HG02759 (cell line): ENCODE measurements at regions not wholly inside any gene's neighbourhood (a gene's known extent, or its start where the extent isn't known, plus 50 kb on each side); places are given as distances from the start of the nearest gene placed in this dataset.
"Not testable (repeated sequence)": the region's sequence is repeated elsewhere in the genome, so short reads cannot be mapped to it uniquely, and the experiment has no call there.

ENCODE experiments used
- ATAC-seq: cut with Tn5 transposase; IDR thresholded peaks from one replicate; pipeline ENCODE4 v1.9.1; 2021; ENCODE audit warnings: mild to moderate bottlenecking, moderate library complexity; ENCODE audit not compliant: unreplicated experiment

- peak; percentile 25 for ATAC-seq
Measured at GRCh38 chr4:115515366-115515765, 401.9 kb upstream of the NDST4 start.

- peak; percentile 33 for ATAC-seq
Measured at GRCh38 chr4:115514675-115515074, 401.3 kb upstream of the NDST4 start.

GRCh38 chr4:115505326-115505725 lies 391.9 kb upstream of the NDST4 start:
- no peak for ATAC-seq

- ATAC-seq, result no peak
Measured at GRCh38 chr4:115501656-115502055, 388.2 kb upstream of the NDST4 start.

GRCh38 chr4:115493770-115494169 lies 380.4 kb upstream of the NDST4 start:
- ATAC-seq, result not testable (repeated sequence)

- ATAC-seq, result no peak
Measured at GRCh38 chr4:115491686-115492085, 378.3 kb upstream of the NDST4 start.

GRCh38 chr4:115489279-115489678 lies 375.9 kb upstream of the NDST4 start:
- no peak for ATAC-seq

- no peak for ATAC-seq
Measured at GRCh38 chr4:115485402-115485801, 372.0 kb upstream of the NDST4 start.

- no peak for ATAC-seq
Measured at GRCh38 chr4:115484479-115484878, 371.1 kb upstream of the NDST4 start.

- no peak for ATAC-seq
Measured at GRCh38 chr4:115470763-115471162, 357.3 kb upstream of the NDST4 start.

GRCh38 chr4:115459301-115459700 lies 345.9 kb upstream of the NDST4 start:
- not testable (repeated sequence) for ATAC-seq

- ATAC-seq, result no peak
Measured at GRCh38 chr4:115456231-115456630, 342.8 kb upstream of the NDST4 start.

- no peak for ATAC-seq
Measured at GRCh38 chr4:115454228-115454627, 340.8 kb upstream of the NDST4 start.

- no peak for ATAC-seq
Measured at GRCh38 chr4:115453416-115453815, 340.0 kb upstream of the NDST4 start.

- not testable (repeated sequence) for ATAC-seq
Measured at GRCh38 chr4:115452229-115452628, 338.8 kb upstream of the NDST4 start.

- ATAC-seq, result no peak
Measured at GRCh38 chr4:115437739-115438138, 324.3 kb upstream of the NDST4 start.

- no peak for ATAC-seq
Measured at GRCh38 chr4:115433491-115433890, 320.1 kb upstream of the NDST4 start.

- no peak for ATAC-seq
Measured at GRCh38 chr4:115430024-115430423, 316.6 kb upstream of the NDST4 start.

GRCh38 chr4:115428455-115428854 lies 315.0 kb upstream of the NDST4 start:
- ATAC-seq, result no peak

GRCh38 chr4:115424852-115425251 lies 311.4 kb upstream of the NDST4 start:
- peak; percentile 45 for ATAC-seq

- no peak for ATAC-seq
Measured at GRCh38 chr4:115418635-115419396, 305.4 kb upstream of the NDST4 start.

GRCh38 chr4:115396034-115396433 lies 282.6 kb upstream of the NDST4 start:
- ATAC-seq, result no peak

GRCh38 chr4:115376866-115377265 lies 263.4 kb upstream of the NDST4 start:
- no peak for ATAC-seq
